ENCODE measurements at regions not wholly inside any gene's neighbourhood (a gene's known extent, or its start where the extent isn't known, plus 50 kb on each side); places are given as distances from the start of the nearest gene placed in this dataset.

DNA sequence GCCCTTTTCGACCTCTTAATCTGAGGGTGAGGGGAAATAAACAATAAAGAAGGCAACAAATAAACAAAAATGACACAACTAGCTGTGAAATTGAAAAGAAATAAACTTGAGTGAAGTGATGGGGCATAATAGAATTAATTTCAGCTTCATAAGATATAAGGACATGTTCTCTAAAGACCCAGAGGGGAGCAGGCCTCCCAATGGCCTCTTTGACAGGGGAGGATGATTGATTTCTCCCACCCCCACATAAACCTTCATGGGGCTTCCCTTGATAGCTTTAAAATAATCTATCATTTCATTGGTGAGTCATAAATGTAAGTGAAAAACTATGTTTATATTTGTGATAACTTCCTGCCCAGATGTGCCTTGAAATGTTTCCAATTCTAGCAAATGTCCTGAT is 226.3 kb upstream of the RAG2 start:
- Histone ChIP-seq H3K27me3 (ENCODE audit: control insufficient read depth, insufficient read depth) (no peaks in the 10 kb centered on the region), H3K4me1 (ENCODE audit: control insufficient read depth, insufficient read depth, low read length) (no peaks in the 10 kb centered on the region), H3K9me3 (ENCODE audit: control insufficient read depth, low read length) (no peaks in the 10 kb centered on the region), H3K4me3 (ENCODE audit: low read length) (no peak overlapping the region), H3K27ac (ENCODE audit: low read length) (no peak overlapping the region)
- DNase-seq (no peak), ATAC-seq (no peak)
- intact Hi-C loops (cut with DNase I): no loop called here
- WGBS: 81% methylated on average over 1 of the region's 1 CpG

DNA sequence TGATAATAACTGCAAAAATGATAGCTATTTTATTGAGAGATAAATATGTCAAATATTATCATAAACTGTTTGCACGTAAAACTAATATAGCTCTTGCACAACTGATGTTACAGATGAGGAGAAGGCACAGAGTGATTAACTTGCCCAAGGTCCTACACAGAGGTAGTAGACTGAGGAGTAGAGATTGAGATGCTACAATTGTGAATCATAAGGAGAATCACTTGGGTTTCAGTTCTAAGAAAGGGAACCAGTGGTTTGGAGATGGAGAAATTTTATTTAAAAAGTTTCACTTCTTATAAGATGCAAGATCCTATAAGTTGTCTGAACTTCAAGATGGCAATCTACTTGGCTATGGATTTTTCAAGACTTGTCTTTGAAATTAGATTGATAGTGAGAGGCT is 224.8 kb upstream of the RAG2 start:
- no peak overlapping the region for H3K4me3 ChIP-seq (ENCODE audit: low read length)
- no peaks in the 10 kb centered on the region for H3K4me1 ChIP-seq (ENCODE audit: control insufficient read depth, insufficient read depth, low read length)
- H3K9me3 ChIP-seq (ENCODE audit: control insufficient read depth, low read length): no peaks in the 10 kb centered on the region
- DNase-seq (no peak), ATAC-seq (no peak)
- WGBS: 86% methylated on average over 1 of the region's 1 CpG
- intact Hi-C loops (cut with DNase I): no loop called here
- H3K27ac ChIP-seq (ENCODE audit: low read length): no peak overlapping the region
- H3K27me3 ChIP-seq (ENCODE audit: control insufficient read depth, insufficient read depth): no peaks in the 10 kb centered on the region

DNA sequence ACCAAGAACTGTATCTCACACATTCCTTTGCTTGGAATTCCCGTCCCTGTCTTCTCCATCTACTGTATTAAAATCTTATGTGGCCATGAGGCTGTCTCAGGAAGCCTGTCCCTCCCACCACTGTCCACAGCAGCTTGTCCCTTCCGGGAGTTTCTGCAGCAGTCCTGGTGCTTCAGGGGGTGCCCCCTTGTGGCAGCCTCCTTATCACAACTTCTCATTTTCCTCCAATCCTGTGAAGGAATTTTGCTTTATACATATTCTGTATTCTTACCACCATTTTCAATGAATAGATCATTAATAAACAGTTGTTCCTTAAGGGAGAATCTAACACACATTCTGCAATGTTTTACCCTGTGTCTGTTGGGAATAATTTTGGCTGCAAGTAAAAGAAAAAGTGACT is 220.4 kb upstream of the RAG2 start:
- Histone ChIP-seq H3K4me1 (ENCODE audit: control insufficient read depth, insufficient read depth, low read length) (no peaks in the 10 kb centered on the region), H3K27me3 (ENCODE audit: control insufficient read depth, insufficient read depth) (no peaks in the 10 kb centered on the region), H3K9me3 (ENCODE audit: control insufficient read depth, low read length) (no peaks in the 10 kb centered on the region), H3K4me3 (ENCODE audit: low read length) (no peak overlapping the region), H3K27ac (ENCODE audit: low read length) (no peak overlapping the region)
- peak in 1 of 3 donors; percentile 10 for DNase-seq
- ATAC-seq: no peak
- intact Hi-C loops (cut with DNase I): no loop called here
- 43% methylated on average over 2 of the region's 2 CpGs for WGBS

DNA sequence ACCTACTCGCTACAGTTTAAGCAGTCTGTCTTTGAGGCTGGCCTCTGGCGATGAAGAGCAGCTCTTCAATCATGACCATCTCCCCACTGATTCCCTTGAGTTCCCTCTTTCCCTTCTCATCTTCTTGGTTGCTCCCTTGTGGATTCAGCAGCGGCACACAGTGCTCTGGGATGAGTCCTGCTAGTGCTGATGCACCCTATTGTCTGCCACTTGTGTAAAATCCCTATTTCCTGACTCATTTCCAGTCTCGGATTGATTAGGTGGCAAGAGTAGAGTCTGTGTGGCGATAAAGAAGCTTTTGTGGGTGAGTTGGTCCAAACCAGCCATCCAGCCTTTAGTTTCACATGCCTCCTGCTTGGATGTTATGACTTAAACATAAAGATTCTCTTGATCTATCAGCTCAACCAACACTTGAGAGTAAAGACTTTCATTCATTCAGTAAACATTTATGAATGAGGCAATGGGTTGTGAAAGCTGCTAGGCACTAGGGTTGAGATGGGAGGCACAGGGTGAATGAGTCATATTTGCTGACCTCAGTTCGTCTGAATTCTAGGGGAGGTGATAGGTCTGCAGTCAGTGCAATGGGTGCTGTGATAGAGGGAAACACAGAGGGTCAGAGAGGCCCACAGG is 219.4 kb upstream of the RAG2 start:
- Histone ChIP-seq H3K9me3 (ENCODE audit: control insufficient read depth, low read length) (no peaks in the 10 kb centered on the region), H3K27me3 (ENCODE audit: control insufficient read depth, insufficient read depth) (no peaks in the 10 kb centered on the region), H3K27ac (ENCODE audit: low read length) (no peak overlapping the region), H3K4me1 (ENCODE audit: control insufficient read depth, insufficient read depth, low read length) (no peaks in the 10 kb centered on the region), H3K4me3 (ENCODE audit: low read length) (no peak overlapping the region)
- 72% methylated on average over 6 of the region's 6 CpGs for WGBS
- DNase-seq (no peak), ATAC-seq (no peak)
- intact Hi-C loops (cut with DNase I): no loop called here

DNA sequence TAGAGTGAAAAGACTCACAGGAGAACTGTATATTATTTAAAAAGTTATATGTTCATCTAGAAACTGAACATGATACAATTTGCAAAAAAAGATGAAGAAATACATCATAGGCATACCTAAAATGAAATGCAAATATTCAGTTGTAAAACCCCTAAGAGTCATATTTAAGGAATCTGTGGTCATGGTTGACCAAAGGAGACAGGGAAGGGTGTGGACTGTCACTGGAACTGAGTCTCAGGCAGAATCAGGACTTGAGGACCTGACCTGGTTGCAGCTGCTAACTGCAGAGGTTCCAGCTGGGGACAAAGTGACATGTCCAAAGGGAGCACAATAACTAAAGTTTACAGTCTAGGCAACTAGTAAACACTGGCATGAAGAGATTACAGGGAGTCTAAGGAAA is 211.3 kb upstream of the RAG2 start:
- Histone ChIP-seq H3K4me3 (ENCODE audit: low read length) (no peak overlapping the region), H3K27me3 (ENCODE audit: control insufficient read depth, insufficient read depth) (no peaks in the 10 kb centered on the region), H3K27ac (ENCODE audit: low read length) (no peak overlapping the region), H3K9me3 (ENCODE audit: control insufficient read depth, low read length) (no peaks in the 10 kb centered on the region), H3K4me1 (ENCODE audit: control insufficient read depth, insufficient read depth, low read length) (no peaks in the 10 kb centered on the region)
- no peak for DNase-seq
- intact Hi-C loops (cut with DNase I): no loop called here
- no peak for ATAC-seq

DNA sequence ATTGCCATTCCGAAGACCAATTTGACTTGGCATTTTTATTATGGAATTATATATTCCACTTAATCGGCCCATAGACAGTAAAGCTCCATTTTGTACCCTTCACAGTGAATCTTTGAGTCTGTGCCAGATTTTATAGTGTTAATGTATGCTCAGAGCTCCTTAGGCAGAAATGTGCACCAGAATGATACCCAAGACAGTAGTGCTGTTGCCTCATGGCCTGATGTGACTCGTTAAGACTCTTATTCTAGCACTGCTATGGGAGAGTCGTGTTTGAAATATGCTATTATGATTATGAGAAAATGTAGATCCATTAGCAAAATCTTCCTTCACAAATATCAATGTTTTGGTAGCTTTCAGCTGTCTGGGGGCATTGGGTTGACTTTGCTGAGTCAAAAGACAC is 209.8 kb upstream of the RAG2 start:
- H3K27ac ChIP-seq (ENCODE audit: low read length): no peak overlapping the region
- ATAC-seq: no peak
- no peak for DNase-seq
- intact Hi-C loops (cut with DNase I): no loop called here
- H3K27me3 ChIP-seq (ENCODE audit: control insufficient read depth, insufficient read depth): no peaks in the 10 kb centered on the region
- H3K4me1 ChIP-seq (ENCODE audit: control insufficient read depth, insufficient read depth, low read length): no peaks in the 10 kb centered on the region
- no peaks in the 10 kb centered on the region for H3K9me3 ChIP-seq (ENCODE audit: control insufficient read depth, low read length)
- WGBS: 76% methylated on average over 4 of the region's 4 CpGs
- H3K4me3 ChIP-seq (ENCODE audit: low read length): no peak overlapping the region

DNA sequence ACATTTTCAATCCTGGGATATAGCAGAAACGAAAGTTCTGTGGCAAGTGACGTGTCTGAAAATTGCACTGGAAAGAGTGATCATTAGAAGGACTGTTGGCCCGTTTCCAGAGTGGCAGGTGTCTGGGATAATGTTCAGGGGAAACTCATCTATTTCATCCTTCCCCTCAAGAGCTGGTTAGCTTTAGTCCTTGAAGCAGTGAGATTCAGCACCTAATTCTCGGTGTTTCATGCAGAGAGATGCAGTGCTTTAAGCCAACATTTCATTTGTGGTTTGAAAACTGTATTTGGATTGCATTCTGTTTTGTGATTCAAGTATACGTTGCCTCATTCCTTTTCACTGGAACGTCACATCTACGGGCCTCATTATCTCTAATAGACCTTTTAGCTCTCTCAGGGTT is 205.0 kb upstream of the RAG2 start:
- 62% methylated on average over 7 of the region's 7 CpGs for WGBS
- Histone ChIP-seq H3K27me3 (ENCODE audit: control insufficient read depth, insufficient read depth) (no peaks in the 10 kb centered on the region), H3K9me3 (ENCODE audit: control insufficient read depth, low read length) (no peaks in the 10 kb centered on the region), H3K27ac (ENCODE audit: low read length) (no peak overlapping the region), H3K4me3 (ENCODE audit: low read length) (no peak overlapping the region), H3K4me1 (ENCODE audit: control insufficient read depth, insufficient read depth, low read length) (no peaks in the 10 kb centered on the region)
- ATAC-seq: no peak
- no peak for DNase-seq
- intact Hi-C loops (cut with DNase I): no loop called here

DNA sequence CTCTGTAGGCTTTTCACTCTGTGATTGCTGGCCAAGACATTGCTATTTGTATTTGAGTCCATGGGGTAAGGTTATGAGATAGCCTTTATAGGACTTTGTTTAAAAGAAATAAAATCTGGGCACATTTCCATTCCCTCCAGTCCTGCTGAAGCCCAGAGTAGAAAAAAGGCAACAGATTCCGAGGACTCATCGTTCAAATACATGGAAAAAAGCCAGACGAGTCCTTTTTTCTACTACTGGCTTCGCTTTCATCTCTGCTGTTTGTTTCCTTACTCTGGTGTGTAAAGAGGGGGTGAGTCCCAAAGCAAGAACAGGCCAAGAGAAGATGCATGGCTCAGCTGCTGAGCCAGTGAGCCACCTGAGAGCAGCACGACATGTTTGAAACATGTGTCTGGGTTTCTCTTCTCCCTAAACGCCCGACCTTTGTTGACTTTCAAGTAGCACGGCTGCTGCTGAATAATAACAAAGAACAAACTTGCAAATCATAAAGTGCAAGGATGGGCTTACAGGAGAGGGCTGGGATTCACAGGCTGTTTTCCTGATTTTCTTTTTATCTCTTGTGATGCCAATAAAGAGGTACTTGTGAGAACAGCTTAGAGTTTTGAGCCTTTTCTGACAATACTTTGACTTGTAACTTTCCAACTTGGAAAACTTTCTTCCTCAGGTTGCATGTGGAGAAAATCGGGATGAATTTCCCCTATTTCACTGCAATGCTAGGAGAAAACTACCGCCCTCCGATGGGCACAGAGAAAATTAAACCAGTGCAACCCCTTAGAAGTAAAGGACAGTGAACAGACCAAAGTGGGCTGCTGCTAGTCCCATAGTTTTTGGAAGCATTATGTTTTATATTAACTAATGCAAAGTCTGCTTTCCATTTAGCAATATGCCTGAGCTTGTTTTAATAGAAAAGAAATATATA is 195.2 kb upstream of the RAG2 start:
- Histone ChIP-seq H3K27ac (ENCODE audit: low read length) (no peak overlapping the region), H3K4me1 (ENCODE audit: control insufficient read depth, insufficient read depth, low read length) (no peaks in the 10 kb centered on the region), H3K27me3 (ENCODE audit: control insufficient read depth, insufficient read depth) (no peaks in the 10 kb centered on the region), H3K4me3 (ENCODE audit: low read length) (no peak overlapping the region), H3K9me3 (ENCODE audit: control insufficient read depth, low read length) (no peaks in the 10 kb centered on the region)
- DNase-seq: no peak
- ATAC-seq: peak in 1 of 2 donors; percentile 54
- intact Hi-C loops (cut with DNase I): no loop called here
- WGBS: 24% methylated on average over 11 of the region's 11 CpGs

DNA sequence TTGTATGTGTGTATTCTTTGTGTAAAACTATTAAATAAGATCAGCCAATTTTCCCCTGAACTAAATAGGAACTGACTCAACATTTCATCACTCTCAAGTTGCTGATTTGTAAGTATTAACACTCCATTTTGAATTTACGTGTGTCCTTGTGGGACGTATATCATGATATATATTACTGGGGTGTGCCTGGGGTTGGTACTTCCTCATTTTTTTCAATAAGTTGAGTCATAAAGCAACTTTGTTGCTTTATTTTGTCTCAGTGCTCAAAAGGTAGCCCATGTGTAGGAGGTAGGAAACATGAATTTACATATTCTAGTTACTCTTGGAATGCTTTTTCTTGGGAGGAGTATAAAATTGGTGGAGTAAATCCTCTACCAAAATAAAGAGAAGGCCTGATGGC is 193.9 kb upstream of the RAG2 start:
- Histone ChIP-seq H3K4me1 (ENCODE audit: control insufficient read depth, insufficient read depth, low read length) (no peaks in the 10 kb centered on the region), H3K9me3 (ENCODE audit: control insufficient read depth, low read length) (no peaks in the 10 kb centered on the region), H3K27ac (ENCODE audit: low read length) (no peak overlapping the region), H3K4me3 (ENCODE audit: low read length) (no peak overlapping the region), H3K27me3 (ENCODE audit: control insufficient read depth, insufficient read depth) (no peaks in the 10 kb centered on the region)
- intact Hi-C loops (cut with DNase I): no loop called here
- DNase-seq (no peak), ATAC-seq (no peak)
- WGBS: 91% methylated on average over 2 of the region's 2 CpGs

DNA sequence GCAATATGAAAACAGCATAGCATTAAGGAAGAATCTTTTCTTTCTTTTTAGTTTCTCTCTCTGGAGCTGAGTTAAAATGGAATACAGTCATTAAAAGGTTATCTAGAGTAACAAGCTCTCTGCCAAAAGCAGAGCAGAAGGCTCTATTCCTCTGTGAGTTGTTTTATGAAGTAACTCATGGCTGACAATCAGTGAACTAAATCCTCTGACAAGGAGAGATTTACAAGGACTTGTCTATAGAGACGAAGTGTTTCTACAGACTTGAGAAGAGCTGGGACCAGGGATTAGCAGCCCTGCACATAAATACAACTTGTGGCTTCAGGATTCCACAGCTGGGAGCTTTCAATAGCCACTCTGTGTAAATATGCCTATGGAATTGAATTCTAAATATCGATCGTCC is 192.5 kb upstream of the RAG2 start:
- Histone ChIP-seq H3K9me3 (ENCODE audit: control insufficient read depth, low read length) (no peaks in the 10 kb centered on the region), H3K4me3 (ENCODE audit: low read length) (no peak overlapping the region), H3K27me3 (ENCODE audit: control insufficient read depth, insufficient read depth) (no peaks in the 10 kb centered on the region), H3K27ac (ENCODE audit: low read length) (no peak overlapping the region), H3K4me1 (ENCODE audit: control insufficient read depth, insufficient read depth, low read length) (no peaks in the 10 kb centered on the region)
- intact Hi-C loops (cut with DNase I): no loop called here
- 47% methylated on average over 3 of the region's 3 CpGs for WGBS
- ATAC-seq (no peak), DNase-seq (no peak)

DNA sequence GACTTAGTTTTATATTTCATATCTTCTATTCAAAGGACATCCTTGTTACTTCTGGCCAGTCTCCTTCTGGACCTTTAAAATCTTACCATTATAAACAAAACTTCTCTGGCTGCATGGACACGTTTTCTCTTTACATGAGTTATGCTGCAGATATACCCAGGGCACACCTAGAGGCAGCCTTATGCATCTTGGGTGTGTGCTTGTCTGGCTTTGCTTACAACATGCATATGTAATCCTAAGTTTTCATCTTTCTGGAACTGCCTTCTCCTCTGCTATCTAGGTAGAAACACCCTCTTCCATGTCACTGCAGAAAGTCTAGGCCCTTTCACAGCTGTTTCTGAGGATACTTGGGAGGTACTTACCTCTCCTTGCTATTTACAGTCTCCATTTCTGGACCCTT is 185.8 kb upstream of the RAG2 start:
- no peak for DNase-seq
- intact Hi-C loops (cut with DNase I): no loop called here
- Histone ChIP-seq H3K9me3 (ENCODE audit: control insufficient read depth, low read length) (no peaks in the 10 kb centered on the region), H3K4me3 (ENCODE audit: low read length) (no peak overlapping the region), H3K27me3 (ENCODE audit: control insufficient read depth, insufficient read depth) (no peaks in the 10 kb centered on the region), H3K4me1 (ENCODE audit: control insufficient read depth, insufficient read depth, low read length) (no peaks in the 10 kb centered on the region), H3K27ac (ENCODE audit: low read length) (no peak overlapping the region)
- 38% methylated on average over 1 of the region's 1 CpG for WGBS
- ATAC-seq: no peak
